ENCODE measurements at regions not wholly inside any gene's neighbourhood (a gene's known extent, or its start where the extent isn't known, plus 50 kb on each side); places are given as distances from the start of the nearest gene placed in this dataset.

DNA sequence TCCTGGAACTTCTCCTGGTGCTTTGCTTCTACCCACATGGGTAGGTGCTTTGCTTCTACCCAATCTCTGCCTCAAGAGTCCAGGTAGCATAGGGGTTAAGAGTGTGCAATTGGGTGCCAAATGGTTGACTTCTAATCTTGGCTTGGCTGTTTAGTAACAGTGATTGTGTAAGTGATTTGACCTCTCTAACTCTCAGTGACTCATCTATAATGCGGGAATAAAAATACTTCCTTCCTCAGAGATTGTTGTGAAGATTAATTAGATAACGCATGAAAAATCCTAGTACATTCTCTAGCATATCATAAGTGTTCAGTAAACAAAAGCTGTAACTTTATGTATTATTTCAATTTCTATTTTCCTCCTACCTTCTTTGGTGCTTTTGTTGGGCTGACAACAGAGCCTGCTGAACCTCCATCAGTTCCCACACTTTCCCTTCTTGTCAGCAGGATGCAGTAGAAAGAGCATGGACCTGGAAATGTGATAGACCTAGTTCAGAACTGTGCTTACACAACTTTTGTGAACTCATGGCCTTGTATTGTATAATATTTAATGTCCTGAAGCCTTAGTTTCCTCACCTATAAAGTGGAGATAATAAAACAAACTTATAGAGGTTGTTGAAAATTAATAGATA, 72.9 kb upstream of the SMIM36 start:
- DNase-seq (no peak), ATAC-seq (ENCODE audit: low FRiP score in 2 of 2) (peak in 1 of 2 donors; percentile 53)
- no peak overlapping the region for H3K4me3 ChIP-seq
- peak overlapping the region; percentile 18 to 82 (median 28) for H3K27ac ChIP-seq
- TF ChIP-seq POLR2AphosphoS5 (IDR thresholded peaks at IDR 0.05) (peak in 1 of 2 donors; percentile 74), EP300 (IDR thresholded peaks at IDR 0.05) (peak in 2 of 4 donors; percentile 29 to 68)
- TF ChIP-seq, protein P1, sequence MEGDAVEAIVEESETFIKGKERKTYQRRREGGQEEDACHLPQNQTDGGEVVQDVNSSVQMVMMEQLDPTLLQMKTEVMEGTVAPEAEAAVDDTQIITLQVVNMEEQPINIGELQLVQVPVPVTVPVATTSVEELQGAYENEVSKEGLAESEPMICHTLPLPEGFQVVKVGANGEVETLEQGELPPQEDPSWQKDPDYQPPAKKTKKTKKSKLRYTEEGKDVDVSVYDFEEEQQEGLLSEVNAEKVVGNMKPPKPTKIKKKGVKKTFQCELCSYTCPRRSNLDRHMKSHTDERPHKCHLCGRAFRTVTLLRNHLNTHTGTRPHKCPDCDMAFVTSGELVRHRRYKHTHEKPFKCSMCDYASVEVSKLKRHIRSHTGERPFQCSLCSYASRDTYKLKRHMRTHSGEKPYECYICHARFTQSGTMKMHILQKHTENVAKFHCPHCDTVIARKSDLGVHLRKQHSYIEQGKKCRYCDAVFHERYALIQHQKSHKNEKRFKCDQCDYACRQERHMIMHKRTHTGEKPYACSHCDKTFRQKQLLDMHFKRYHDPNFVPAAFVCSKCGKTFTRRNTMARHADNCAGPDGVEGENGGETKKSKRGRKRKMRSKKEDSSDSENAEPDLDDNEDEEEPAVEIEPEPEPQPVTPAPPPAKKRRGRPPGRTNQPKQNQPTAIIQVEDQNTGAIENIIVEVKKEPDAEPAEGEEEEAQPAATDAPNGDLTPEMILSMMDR (IDR thresholded peaks at IDR 0.05): no peak
- no peaks in the 10 kb centered on the region for H3K9me3 ChIP-seq
- 15 to 17% methylated on average over 2 of the region's 2 CpGs for WGBS, 2 donors
- H3K4me1 ChIP-seq: peaks cover 22 to 34% (median 28%) of the 10 kb centered on the region in 4 donors
- H3K36me3 ChIP-seq: no peaks in the 10 kb centered on the region
- H3K27me3 ChIP-seq: no peaks in the 10 kb centered on the region

DNA sequence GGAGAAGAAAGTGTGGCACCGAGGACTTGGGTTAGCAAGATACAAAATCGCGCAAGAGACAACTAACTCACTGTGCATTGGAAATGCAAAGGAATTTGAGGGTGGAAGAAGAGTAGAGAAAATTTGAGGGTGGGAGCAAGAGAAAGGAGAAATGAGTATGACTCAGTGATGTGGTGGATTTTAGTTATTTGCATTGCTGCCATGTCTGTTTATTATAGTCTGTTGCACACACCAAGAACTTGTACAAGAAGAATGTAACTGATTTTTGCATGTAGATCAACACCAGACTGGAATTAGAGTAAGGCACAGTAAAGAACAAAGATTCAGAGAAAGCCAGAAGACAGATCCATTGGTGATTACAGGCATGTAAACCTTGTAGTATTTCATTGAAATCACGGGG, 71.6 kb upstream of the SMIM36 start:
- H3K4me3 ChIP-seq: no peak overlapping the region
- H3K4me1 ChIP-seq: peaks cover 12 to 22% (median 19%) of the 10 kb centered on the region in 4 donors
- TF ChIP-seq POLR2A (IDR thresholded peaks at IDR 0.05) (no peak), EP300 (IDR thresholded peaks at IDR 0.05) (no peak), POLR2AphosphoS5 (IDR thresholded peaks at IDR 0.05) (no peak)
- TF ChIP-seq, protein P1 (IDR thresholded peaks at IDR 0.05): no peak
- H3K27ac ChIP-seq: no peak overlapping the region
- DNase-seq (no peak), ATAC-seq (ENCODE audit: low FRiP score in 2 of 2) (no peak)
- WGBS, 2 donors: 92 to 96% methylated on average over 4 of the region's 4 CpGs
- no peaks in the 10 kb centered on the region for H3K36me3 ChIP-seq
- H3K9me3 ChIP-seq: no peaks in the 10 kb centered on the region
- H3K27me3 ChIP-seq: no peaks in the 10 kb centered on the region

DNA sequence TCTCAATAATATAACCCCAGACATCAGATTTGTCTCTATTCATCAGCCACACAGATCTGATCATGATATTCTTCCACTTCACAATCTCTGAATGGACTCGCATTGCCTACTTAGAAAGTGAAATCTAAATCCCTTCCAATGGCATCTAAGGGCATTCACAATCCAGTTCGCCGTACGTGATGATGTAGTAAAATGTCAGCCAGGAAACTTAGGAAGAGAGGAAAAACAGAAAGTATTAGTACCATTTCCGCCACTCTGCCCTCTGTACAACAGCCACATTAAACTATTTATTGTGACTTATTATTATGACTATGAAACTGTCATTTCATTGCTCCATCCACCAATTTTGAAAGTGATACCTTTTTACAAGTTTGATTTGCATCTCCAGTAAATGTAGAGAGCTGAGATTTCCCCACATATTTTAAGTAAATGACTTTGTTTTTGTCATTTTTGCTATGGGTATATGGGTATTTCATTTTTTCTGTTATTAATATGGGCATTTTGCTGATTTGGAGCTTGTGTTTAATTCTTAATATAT, 69.4 kb upstream of the SMIM36 start:
- peaks cover 23 to 33% (median 31%) of the 10 kb centered on the region in 4 donors for H3K4me1 ChIP-seq
- H3K36me3 ChIP-seq: no peaks in the 10 kb centered on the region
- WGBS, 2 donors: 93 to 95% methylated on average over 5 of the region's 5 CpGs
- H3K27ac ChIP-seq: no peak overlapping the region
- DNase-seq: no peak
- ATAC-seq (ENCODE audit: low FRiP score in 2 of 2): no peak
- no peaks in the 10 kb centered on the region for H3K27me3 ChIP-seq
- no peaks in the 10 kb centered on the region for H3K9me3 ChIP-seq
- no peak overlapping the region for H3K4me3 ChIP-seq
- TF ChIP-seq, protein P1 (IDR thresholded peaks at IDR 0.05): no peak
- TF ChIP-seq POLR2A (IDR thresholded peaks at IDR 0.05): no peak
- TF ChIP-seq POLR2AphosphoS5 (IDR thresholded peaks at IDR 0.05): no peak
- TF ChIP-seq EP300 (IDR thresholded peaks at IDR 0.05): no peak

DNA sequence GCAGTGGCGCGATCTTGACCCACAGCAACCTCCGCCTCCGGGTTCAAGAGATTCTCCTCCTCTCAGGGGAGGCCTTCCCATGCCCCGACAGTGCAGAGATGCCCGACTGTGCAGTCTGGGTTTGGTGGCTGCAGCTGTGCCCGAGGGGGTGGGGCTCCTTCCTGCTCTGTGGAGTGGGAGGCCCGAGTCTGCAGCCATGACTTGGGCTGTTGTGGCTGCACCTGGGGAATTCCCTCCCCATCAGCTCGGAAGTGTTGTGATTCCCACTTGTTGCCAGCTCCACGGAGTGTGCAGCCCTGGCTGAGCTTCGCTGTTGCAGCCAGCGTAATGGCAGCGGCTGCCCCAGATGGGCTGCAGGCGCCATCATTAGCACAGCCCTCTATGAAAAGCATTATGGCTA, 66.4 kb upstream of the SMIM36 start:
- Histone ChIP-seq H3K9me3 (no peaks in the 10 kb centered on the region), H3K27me3 (no peaks in the 10 kb centered on the region), H3K4me3 (peak overlapping the region in 3 of 4 donors; percentile 27 to 42 (median 40)), H3K4me1 (peaks cover 14 to 20% (median 19%) of the 10 kb centered on the region in 4 donors), H3K27ac (peak overlapping the region; percentile 75 to 85 (median 78)), H3K36me3 (no peaks in the 10 kb centered on the region)
- peak in 1 of 2 donors; percentile 17 for TF ChIP-seq POLR2AphosphoS5 (IDR thresholded peaks at IDR 0.05)
- TF ChIP-seq, protein P1 (IDR thresholded peaks at IDR 0.05): no peak
- DNase-seq (peak; percentile 47 to 52), ATAC-seq (ENCODE audit: low FRiP score in 2 of 2) (peak; percentile 47 to 52)
- WGBS, 2 donors: 71 to 75% methylated on average over 9 to 14 of the region's 14 CpGs

Data from upper lobe of left lung (tissue), 6 donors.